Right lobe of liver (tissue), 4 donors: ENCODE measurements at regions not wholly inside any gene's neighbourhood (a gene's known extent, or its start where the extent isn't known, plus 50 kb on each side); places are given as distances from the start of the nearest gene placed in this dataset.

Experiments
- POLR2A ChIP-seq: fragments of 450-650 bp; IDR thresholded peaks from one replicate; pipeline ENCODE4 v1.6.1; 2017; ENCODE audit warnings: antibody characterized with exemption, mild to moderate bottlenecking
- TF ChIP-seq, protein P1 (sequence below), 4 donors: fragments of 200-600 bp in 3 of 4; fragments of 450-650 bp in 1 of 4; IDR thresholded peaks; one replicate each; pipeline versions ENCODE4 v1.5.1 to v1.8.0; 2016 to 2022; ENCODE audit warnings: antibody characterized with exemption in 4 of 4, mild to moderate bottlenecking in 2 of 4
- donor health status: DM: no; HTN: no; CAD: no.
- donor health status: DM: no; HTN: no; CAD: no.
- donor health status: DM: no; HTN: yes; CAD: no.

DNA sequence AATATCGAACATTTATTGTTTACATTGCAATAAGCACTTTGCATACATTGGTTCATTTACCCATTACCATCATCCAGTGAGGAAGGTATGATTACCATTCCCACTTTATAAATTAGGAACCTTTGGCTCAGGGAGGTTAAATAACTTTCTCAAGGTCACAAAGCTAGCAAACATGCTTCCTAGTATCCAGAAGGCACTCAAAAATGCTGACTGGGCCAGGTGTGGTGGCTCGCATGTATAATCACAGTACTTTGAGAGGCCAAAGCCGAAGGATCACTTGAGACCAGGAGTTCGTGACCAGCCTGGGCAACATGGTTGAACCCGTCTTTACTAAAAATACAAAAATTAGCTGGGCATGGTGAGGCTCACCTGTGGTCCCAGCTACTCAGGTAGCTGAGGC lies 259.6 kb downstream of the TMEM114 start:
- TF ChIP-seq, protein P1, sequence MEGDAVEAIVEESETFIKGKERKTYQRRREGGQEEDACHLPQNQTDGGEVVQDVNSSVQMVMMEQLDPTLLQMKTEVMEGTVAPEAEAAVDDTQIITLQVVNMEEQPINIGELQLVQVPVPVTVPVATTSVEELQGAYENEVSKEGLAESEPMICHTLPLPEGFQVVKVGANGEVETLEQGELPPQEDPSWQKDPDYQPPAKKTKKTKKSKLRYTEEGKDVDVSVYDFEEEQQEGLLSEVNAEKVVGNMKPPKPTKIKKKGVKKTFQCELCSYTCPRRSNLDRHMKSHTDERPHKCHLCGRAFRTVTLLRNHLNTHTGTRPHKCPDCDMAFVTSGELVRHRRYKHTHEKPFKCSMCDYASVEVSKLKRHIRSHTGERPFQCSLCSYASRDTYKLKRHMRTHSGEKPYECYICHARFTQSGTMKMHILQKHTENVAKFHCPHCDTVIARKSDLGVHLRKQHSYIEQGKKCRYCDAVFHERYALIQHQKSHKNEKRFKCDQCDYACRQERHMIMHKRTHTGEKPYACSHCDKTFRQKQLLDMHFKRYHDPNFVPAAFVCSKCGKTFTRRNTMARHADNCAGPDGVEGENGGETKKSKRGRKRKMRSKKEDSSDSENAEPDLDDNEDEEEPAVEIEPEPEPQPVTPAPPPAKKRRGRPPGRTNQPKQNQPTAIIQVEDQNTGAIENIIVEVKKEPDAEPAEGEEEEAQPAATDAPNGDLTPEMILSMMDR (IDR thresholded peaks at IDR 0.05): no peak
- TF ChIP-seq POLR2A: no peak
